ENCODE measurements at regions not wholly inside any gene's neighbourhood (a gene's known extent, or its start where the extent isn't known, plus 50 kb on each side); places are given as distances from the start of the nearest gene placed in this dataset.

DNA sequence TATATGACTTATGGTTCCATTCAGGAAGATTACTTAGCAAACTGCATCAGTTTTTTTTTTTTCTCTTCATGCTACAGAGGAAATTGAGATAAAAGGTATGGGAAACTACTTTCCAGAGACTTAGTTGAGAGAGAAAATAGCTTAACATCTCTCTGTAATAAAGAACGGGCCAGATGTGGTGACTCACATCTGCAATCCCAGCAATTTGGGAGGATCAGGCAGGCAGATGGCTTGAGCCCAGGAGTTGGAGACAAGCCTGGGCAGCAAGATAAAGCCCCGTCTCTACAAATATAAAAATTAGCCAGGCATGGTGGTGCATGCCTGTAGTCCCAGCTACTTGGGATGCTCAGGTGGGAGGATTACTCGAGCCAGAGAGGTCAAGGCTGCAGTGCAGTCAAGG, 271.2 kb upstream of the TENM3 start:
- TF ChIP-seq CHD4 (IDR thresholded peaks at IDR 0.05), result no peak
- TF ChIP-seq TAF1 (IDR thresholded peaks at IDR 0.05; ENCODE audit: borderline replicate concordance, low read depth, low read length), result no peak
- no peak for TF ChIP-seq CREB1 (IDR thresholded peaks at IDR 0.05; ENCODE audit: low read depth)
- TF ChIP-seq, protein P1, sequence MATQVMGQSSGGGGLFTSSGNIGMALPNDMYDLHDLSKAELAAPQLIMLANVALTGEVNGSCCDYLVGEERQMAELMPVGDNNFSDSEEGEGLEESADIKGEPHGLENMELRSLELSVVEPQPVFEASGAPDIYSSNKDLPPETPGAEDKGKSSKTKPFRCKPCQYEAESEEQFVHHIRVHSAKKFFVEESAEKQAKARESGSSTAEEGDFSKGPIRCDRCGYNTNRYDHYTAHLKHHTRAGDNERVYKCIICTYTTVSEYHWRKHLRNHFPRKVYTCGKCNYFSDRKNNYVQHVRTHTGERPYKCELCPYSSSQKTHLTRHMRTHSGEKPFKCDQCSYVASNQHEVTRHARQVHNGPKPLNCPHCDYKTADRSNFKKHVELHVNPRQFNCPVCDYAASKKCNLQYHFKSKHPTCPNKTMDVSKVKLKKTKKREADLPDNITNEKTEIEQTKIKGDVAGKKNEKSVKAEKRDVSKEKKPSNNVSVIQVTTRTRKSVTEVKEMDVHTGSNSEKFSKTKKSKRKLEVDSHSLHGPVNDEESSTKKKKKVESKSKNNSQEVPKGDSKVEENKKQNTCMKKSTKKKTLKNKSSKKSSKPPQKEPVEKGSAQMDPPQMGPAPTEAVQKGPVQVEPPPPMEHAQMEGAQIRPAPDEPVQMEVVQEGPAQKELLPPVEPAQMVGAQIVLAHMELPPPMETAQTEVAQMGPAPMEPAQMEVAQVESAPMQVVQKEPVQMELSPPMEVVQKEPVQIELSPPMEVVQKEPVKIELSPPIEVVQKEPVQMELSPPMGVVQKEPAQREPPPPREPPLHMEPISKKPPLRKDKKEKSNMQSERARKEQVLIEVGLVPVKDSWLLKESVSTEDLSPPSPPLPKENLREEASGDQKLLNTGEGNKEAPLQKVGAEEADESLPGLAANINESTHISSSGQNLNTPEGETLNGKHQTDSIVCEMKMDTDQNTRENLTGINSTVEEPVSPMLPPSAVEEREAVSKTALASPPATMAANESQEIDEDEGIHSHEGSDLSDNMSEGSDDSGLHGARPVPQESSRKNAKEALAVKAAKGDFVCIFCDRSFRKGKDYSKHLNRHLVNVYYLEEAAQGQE (IDR thresholded peaks at IDR 0.05; ENCODE audit: low read depth, low read length), result no peak
- TF ChIP-seq, protein P2, sequence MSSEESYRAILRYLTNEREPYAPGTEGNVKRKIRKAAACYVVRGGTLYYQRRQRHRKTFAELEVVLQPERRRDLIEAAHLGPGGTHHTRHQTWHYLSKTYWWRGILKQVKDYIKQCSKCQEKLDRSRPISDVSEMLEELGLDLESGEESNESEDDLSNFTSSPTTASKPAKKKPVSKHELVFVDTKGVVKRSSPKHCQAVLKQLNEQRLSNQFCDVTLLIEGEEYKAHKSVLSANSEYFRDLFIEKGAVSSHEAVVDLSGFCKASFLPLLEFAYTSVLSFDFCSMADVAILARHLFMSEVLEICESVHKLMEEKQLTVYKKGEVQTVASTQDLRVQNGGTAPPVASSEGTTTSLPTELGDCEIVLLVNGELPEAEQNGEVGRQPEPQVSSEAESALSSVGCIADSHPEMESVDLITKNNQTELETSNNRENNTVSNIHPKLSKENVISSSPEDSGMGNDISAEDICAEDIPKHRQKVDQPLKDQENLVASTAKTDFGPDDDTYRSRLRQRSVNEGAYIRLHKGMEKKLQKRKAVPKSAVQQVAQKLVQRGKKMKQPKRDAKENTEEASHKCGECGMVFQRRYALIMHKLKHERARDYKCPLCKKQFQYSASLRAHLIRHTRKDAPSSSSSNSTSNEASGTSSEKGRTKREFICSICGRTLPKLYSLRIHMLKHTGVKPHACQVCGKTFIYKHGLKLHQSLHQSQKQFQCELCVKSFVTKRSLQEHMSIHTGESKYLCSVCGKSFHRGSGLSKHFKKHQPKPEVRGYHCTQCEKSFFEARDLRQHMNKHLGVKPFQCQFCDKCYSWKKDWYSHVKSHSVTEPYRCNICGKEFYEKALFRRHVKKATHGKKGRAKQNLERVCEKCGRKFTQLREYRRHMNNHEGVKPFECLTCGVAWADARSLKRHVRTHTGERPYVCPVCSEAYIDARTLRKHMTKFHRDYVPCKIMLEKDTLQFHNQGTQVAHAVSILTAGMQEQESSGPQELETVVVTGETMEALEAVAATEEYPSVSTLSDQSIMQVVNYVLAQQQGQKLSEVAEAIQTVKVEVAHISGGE (CRISPR knock-in tag; IDR thresholded peaks at IDR 0.05), result no peak
- no peak for TF ChIP-seq RAD21 (IDR thresholded peaks at IDR 0.05; ENCODE audit: insufficient read depth, low read depth, low read length)
- no peak for TF ChIP-seq CBX5 (IDR thresholded peaks at IDR 0.05; ENCODE audit: low read depth)
- TF ChIP-seq, protein P3, sequence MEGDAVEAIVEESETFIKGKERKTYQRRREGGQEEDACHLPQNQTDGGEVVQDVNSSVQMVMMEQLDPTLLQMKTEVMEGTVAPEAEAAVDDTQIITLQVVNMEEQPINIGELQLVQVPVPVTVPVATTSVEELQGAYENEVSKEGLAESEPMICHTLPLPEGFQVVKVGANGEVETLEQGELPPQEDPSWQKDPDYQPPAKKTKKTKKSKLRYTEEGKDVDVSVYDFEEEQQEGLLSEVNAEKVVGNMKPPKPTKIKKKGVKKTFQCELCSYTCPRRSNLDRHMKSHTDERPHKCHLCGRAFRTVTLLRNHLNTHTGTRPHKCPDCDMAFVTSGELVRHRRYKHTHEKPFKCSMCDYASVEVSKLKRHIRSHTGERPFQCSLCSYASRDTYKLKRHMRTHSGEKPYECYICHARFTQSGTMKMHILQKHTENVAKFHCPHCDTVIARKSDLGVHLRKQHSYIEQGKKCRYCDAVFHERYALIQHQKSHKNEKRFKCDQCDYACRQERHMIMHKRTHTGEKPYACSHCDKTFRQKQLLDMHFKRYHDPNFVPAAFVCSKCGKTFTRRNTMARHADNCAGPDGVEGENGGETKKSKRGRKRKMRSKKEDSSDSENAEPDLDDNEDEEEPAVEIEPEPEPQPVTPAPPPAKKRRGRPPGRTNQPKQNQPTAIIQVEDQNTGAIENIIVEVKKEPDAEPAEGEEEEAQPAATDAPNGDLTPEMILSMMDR (IDR thresholded peaks at IDR 0.05 in 2 of 3, conservative IDR thresholded peaks at IDR 0.05 in 1 of 3; ENCODE audit: control insufficient read depth in 2 of 3, extremely low read depth in 1 of 3, insufficient read depth in 1 of 3, low read depth in 3 of 3, low read length in 3 of 3), result no peak

All from GM12878 (cell line).